OCI-LY7 (cell line): ENCODE measurements at regions not wholly inside any gene's neighbourhood (a gene's known extent, or its start where the extent isn't known, plus 50 kb on each side); places are given as distances from the start of the nearest gene placed in this dataset.

Experiments used
- BruUV-seq: library from RNA; stranded (reverse); fragments of 400-500 nt; replicated peaks from 2 replicates; lab custom pipeline; 2021; lab: Mats Ljungman, UMichigan
- CTCF ChIA-PET: fragments of 300-600 bp; sonication (Branson Sonifier 250); formaldehyde crosslinking; loops from one replicate; lab custom pipeline; 2022; ENCODE audit warnings: antibody characterized with exemption; ENCODE audit not compliant: unreplicated experiment; lab: Charles Lee
- POLR2A ChIA-PET: fragments of 300-600 bp; sonication (Branson Sonifier 250); formaldehyde crosslinking; loops from one replicate; lab custom pipeline; 2022; ENCODE audit warnings: antibody characterized with exemption; lab: Charles Lee
- DNase-seq: peaks from one replicate; pipeline ENCODE4 v3.0.0-alpha.2; 2015; ENCODE audit warnings: low spot score
- H2AFZ ChIP-seq: fragments of 200-600 bp; sonication (generic), shearing (Covaris generic); 2 replicates; pipeline ENCODE4 v1.6.1; 2014; ENCODE audit warnings: mild to moderate bottlenecking, antibody characterized with exemption, low read length, moderate library complexity
- H3K27ac ChIP-seq: fragments of 200-600 bp; sonication (generic); 2 replicates; pipeline ENCODE4 v1.5.1; 2014; ENCODE audit warnings: mixed run types, low read depth, mild to moderate bottlenecking, moderate library complexity, low read length, inconsistent platforms; ENCODE audit not compliant: poor library complexity, severe bottlenecking
- H3K36me3 ChIP-seq: fragments of 200-600 bp; sonication (generic); 2 replicates; pipeline ENCODE4 v1.6.1; 2014; ENCODE audit warnings: mild to moderate bottlenecking, antibody characterized with exemption, low read length, moderate library complexity, mixed read lengths; ENCODE audit not compliant: insufficient read depth
- H3K4me1 ChIP-seq: fragments of 200-600 bp; sonication (generic); 2 replicates; pipeline ENCODE4 v1.5.1; 2014; ENCODE audit warnings: mild to moderate bottlenecking, low read length; ENCODE audit not compliant: insufficient read depth, poor library complexity, severe bottlenecking
- H3K4me2 ChIP-seq: fragments of 200-600 bp; sonication (generic); 2 replicates; pipeline ENCODE4 v1.6.1; 2014; ENCODE audit warnings: mild to moderate bottlenecking, low read length
- H3K4me3 ChIP-seq: fragments of 200-600 bp; sonication (generic); 2 replicates; pipeline ENCODE4 v1.5.1; 2014; ENCODE audit warnings: mild to moderate bottlenecking, low read depth, low read length; ENCODE audit not compliant: poor library complexity, severe bottlenecking
- H3K79me2 ChIP-seq: fragments of 200-600 bp; sonication (generic); 2 replicates; pipeline ENCODE4 v1.6.1; 2016; ENCODE audit warnings: low read depth, mild to moderate bottlenecking, low read length, moderate library complexity, mixed read lengths; ENCODE audit not compliant: insufficient read depth
- H3K9me2 ChIP-seq: fragments of 200-600 bp; sonication (generic); 2 replicates; pipeline ENCODE4 v1.6.1; 2016; ENCODE audit warnings: mild to moderate bottlenecking, low read length, mixed read lengths; ENCODE audit not compliant: insufficient read depth
- H3K9me3 ChIP-seq: fragments of 200-600 bp; sonication (generic); 2 replicates; pipeline ENCODE4 v1.6.1; 2014; ENCODE audit warnings: mild to moderate bottlenecking, mixed run types, low read length, mixed read lengths
- H4K20me1 ChIP-seq: fragments of 200-600 bp; sonication (generic); 2 replicates; pipeline ENCODE4 v1.6.1; 2014; ENCODE audit warnings: mild to moderate bottlenecking, antibody characterized with exemption, low read length, moderate library complexity, mixed read lengths; ENCODE audit not compliant: insufficient read depth
- EZH2phosphoT487 ChIP-seq: fragments of 200-600 bp; sonication (generic); IDR thresholded peaks from 2 replicates; pipeline ENCODE4 v1.6.1; 2018; ENCODE audit warnings: low read depth, borderline replicate concordance, mild to moderate bottlenecking, mixed run types, antibody characterized with exemption, low read length, moderate library complexity, mixed read lengths
- intact Hi-C: fragments of 100-400 bp; cut with micrococcal nuclease; formaldehyde crosslinking; loops from one replicate; pipeline ENCODE4 v1.10.0; 2022; ENCODE audit not compliant: unreplicated experiment
- TF ChIP-seq, protein P1 (sequence below): fragments of 200-600 bp; sonication (generic); conservative IDR thresholded peaks from 2 replicates; pipeline ENCODE4 v1.5.1; 2014; ENCODE audit warnings: mild to moderate bottlenecking, antibody characterized with exemption, low read length, moderate library complexity, mixed read lengths

DNA sequence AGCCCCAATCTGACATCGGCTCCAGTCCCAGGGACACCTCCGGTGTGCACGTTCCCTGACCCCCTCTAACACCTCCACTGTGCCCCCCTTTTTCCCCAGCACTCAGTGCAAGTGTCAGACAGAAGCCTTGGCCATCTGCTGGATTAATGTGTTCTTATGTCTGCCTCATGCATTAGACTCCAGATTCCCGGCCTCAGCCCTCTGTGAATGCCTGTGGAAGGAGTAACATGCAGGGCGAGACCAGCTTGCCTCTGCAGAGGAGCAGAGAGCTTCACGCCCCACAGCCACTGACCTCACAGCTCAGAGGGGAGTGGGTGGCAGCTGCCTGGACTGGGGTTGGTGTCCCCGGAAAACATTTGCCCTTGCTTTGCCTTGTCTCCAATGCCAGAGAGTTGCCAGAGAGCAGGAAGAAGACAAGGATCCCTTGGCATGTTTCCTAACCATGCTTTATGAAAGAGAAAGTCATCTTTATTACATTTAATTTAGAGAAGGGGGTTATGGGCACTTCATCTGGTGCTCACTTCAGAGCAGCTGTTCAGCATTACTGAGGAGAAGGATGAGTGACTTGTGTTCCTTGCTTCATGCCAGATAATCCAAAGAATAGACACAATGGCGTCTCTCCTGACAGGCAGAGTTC, 91.6 kb upstream of the CXCL12 start:
- Histone ChIP-seq H3K4me2 (no peak overlapping the region), H3K79me2 (no peaks in the 10 kb centered on the region), H3K36me3 (no peaks in the 10 kb centered on the region), H3K9me3 (no peaks in the 10 kb centered on the region), H4K20me1 (no peaks in the 10 kb centered on the region), H3K4me1 (no peaks in the 10 kb centered on the region), H3K27ac (no peak overlapping the region), H3K9me2 (no peaks in the 10 kb centered on the region), H2AFZ (no peak overlapping the region), H3K4me3 (no peak overlapping the region)
- CTCF ChIA-PET: no interaction called here
- DNase-seq: no peak
- no TSS peak for BruUV-seq
- intact Hi-C loops: no loop called here
- POLR2A ChIA-PET: no interaction called here
- TF ChIP-seq EZH2phosphoT487: no peak
- TF ChIP-seq, protein P1, sequence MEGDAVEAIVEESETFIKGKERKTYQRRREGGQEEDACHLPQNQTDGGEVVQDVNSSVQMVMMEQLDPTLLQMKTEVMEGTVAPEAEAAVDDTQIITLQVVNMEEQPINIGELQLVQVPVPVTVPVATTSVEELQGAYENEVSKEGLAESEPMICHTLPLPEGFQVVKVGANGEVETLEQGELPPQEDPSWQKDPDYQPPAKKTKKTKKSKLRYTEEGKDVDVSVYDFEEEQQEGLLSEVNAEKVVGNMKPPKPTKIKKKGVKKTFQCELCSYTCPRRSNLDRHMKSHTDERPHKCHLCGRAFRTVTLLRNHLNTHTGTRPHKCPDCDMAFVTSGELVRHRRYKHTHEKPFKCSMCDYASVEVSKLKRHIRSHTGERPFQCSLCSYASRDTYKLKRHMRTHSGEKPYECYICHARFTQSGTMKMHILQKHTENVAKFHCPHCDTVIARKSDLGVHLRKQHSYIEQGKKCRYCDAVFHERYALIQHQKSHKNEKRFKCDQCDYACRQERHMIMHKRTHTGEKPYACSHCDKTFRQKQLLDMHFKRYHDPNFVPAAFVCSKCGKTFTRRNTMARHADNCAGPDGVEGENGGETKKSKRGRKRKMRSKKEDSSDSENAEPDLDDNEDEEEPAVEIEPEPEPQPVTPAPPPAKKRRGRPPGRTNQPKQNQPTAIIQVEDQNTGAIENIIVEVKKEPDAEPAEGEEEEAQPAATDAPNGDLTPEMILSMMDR: no peak

DNA sequence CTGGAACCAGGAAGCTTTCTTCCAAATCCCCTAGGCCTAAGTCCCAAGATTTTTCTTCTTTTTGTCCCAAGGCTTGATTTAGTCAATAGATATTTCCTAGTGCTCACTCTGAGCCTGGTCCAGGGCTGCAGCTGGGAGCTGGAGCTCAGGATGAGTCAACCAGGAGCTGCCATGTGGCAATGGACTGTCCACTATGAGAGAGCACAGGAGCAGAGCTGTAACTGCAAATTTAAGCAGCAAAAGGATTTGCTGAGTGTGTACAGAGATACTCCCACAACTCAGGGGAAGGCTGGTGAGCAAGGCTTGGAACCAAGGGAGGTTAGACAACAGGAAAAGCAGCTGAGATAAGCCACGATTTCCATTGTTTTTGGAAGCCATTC, 92.1 kb upstream of the CXCL12 start:
- no peak overlapping the region for H3K4me3 ChIP-seq
- no peak overlapping the region for H3K27ac ChIP-seq
- DNase-seq: no peak
- no peaks in the 10 kb centered on the region for H3K9me3 ChIP-seq
- no peak overlapping the region for H2AFZ ChIP-seq
- POLR2A ChIA-PET: no interaction called here
- BruUV-seq: no TSS peak
- H3K4me2 ChIP-seq: no peak overlapping the region
- H4K20me1 ChIP-seq: no peaks in the 10 kb centered on the region
- no peaks in the 10 kb centered on the region for H3K79me2 ChIP-seq
- no peaks in the 10 kb centered on the region for H3K9me2 ChIP-seq
- no peaks in the 10 kb centered on the region for H3K36me3 ChIP-seq
- H3K4me1 ChIP-seq: no peaks in the 10 kb centered on the region
- no peak for TF ChIP-seq EZH2phosphoT487
- TF ChIP-seq, protein P1: no peak
- intact Hi-C loops: no loop called here
- CTCF ChIA-PET: no interaction called here

GRCh38 chr10:44478040-44478439, 93.1 kb upstream of the CXCL12 start:
- H3K4me2 ChIP-seq: no peak overlapping the region
- H3K36me3 ChIP-seq: no peaks in the 10 kb centered on the region
- H3K4me1 ChIP-seq: no peaks in the 10 kb centered on the region
- no peak overlapping the region for H3K27ac ChIP-seq
- intact Hi-C loops: no loop called here
- no peaks in the 10 kb centered on the region for H3K9me3 ChIP-seq
- H4K20me1 ChIP-seq: no peaks in the 10 kb centered on the region
- TF ChIP-seq, protein P1: no peak
- TF ChIP-seq EZH2phosphoT487: no peak
- no peak overlapping the region for H2AFZ ChIP-seq
- CTCF ChIA-PET: no interaction called here
- POLR2A ChIA-PET: no interaction called here
- H3K79me2 ChIP-seq: no peaks in the 10 kb centered on the region
- no peak overlapping the region for H3K4me3 ChIP-seq
- no peak for DNase-seq
- BruUV-seq: no TSS peak
- H3K9me2 ChIP-seq: no peaks in the 10 kb centered on the region
